ENCODE measurements at regions not wholly inside any gene's neighbourhood (a gene's known extent, or its start where the extent isn't known, plus 50 kb on each side); places are given as distances from the start of the nearest gene placed in this dataset.

DNA sequence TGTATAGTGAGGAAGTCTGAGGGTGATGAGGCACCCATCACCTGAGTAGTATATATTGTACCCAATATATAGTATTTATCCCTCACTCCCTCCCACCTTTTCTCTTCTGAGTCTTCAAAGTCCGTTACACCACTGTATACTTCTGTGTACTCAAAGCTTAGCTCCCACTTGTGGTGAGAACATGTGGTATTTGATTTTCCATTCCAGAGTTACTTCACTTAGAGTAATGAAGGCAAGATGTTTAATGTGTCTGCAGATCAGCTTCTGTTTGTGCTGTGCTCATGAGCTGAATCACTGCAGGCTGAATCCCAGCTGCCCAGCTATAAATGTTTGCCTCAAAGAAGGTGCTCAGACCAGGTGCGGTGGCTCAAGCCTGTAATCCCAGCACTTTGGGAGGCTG lies 139.3 kb upstream of the FOXA2 start:
- TF ChIP-seq CTCF (IDR thresholded peaks at IDR 0.05) (no peak), POLR2A (IDR thresholded peaks at IDR 0.05) (no peak)
- ATAC-seq, result no peak
- Histone ChIP-seq H3K27me3 (no peaks in the 10 kb centered on the region), H3K9me3 (no peaks in the 10 kb centered on the region), H3K4me1 (peaks cover 0 to 25% (median 7%) of the 10 kb centered on the region in 12 donors), H3K4me3 (no peak overlapping the region), H3K27ac (peak overlapping the region in 1 of 12 donors; percentile 53), H3K36me3 (no peaks in the 10 kb centered on the region)
- 82 to 88% (median 83%) methylated on average over 2 of the region's 2 CpGs for WGBS, 4 donors
- intact Hi-C loops (cut with DNase I), result loop anchor here in 4 of 10 donors (5.0 to 10.0 kb wide), 3 partner anchors 139 to 621 kb away; no protein-coding TSS in a partner anchor
- no peak for DNase-seq

DNA sequence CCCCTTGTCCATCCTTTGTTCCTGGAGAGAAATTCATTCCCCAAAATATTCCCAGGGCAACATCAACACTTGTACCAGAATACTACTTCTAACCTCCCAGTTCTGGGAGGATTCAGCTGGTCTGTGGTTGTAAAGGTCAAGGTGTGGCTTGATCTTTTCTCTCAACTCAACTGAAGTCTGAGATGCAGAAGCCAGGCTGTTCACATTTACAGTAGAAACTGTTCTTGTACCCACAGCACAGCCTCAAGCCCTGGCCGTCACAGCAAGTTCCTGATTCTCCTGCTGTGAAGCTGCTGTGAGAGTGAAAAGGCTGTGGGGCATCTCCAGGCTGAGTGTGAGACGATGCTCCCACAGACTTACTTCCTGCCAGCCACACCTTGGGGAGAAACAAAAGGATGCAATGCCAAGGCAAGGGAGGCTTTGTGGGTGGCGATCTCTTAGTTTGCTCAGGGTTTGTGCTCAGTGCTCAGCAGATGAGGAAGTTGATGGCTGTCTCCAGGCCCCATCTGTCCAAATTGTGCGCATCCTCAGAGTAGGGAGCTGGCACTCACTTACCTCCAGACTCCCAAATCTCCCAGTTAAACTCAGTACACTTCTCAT lies 143.9 kb upstream of the FOXA2 start:
- Histone ChIP-seq H3K27ac (no peak overlapping the region), H3K27me3 (no peaks in the 10 kb centered on the region), H3K4me1 (peaks cover 0 to 9% (median 0%) of the 10 kb centered on the region in 12 donors), H3K36me3 (no peaks in the 10 kb centered on the region), H3K4me3 (no peak overlapping the region), H3K9me3 (no peaks in the 10 kb centered on the region)
- 79 to 89% (median 84%) methylated on average over 4 of the region's 4 CpGs for WGBS, 4 donors
- DNase-seq, result no peak
- no peak for ATAC-seq
- intact Hi-C loops (cut with DNase I), result loop anchor here in 2 of 10 donors (10.0 kb wide), 2 partner anchors 137 to 617 kb away; no protein-coding TSS in a partner anchor
- TF ChIP-seq POLR2A (IDR thresholded peaks at IDR 0.05), result no peak
- no peak for TF ChIP-seq CTCF (IDR thresholded peaks at IDR 0.05)

- H3K4me1 ChIP-seq, result peaks cover 0 to 6% (median 0%) of the 10 kb centered on the region in 12 donors
- no peaks in the 10 kb centered on the region for H3K9me3 ChIP-seq
- DNase-seq (no peak), ATAC-seq (peak in 1 of 4 donors; percentile 38)
- H3K4me3 ChIP-seq, result no peak overlapping the region
- intact Hi-C loops (cut with DNase I), result loop anchor here in 2 of 10 donors (10.0 kb wide), 2 partner anchors 136 to 616 kb away; no protein-coding TSS in a partner anchor
- no peak overlapping the region for H3K27ac ChIP-seq
- no peak for TF ChIP-seq CTCF (IDR thresholded peaks at IDR 0.05)
- TF ChIP-seq POLR2A (IDR thresholded peaks at IDR 0.05), result no peak
- no peaks in the 10 kb centered on the region for H3K36me3 ChIP-seq
- no peaks in the 10 kb centered on the region for H3K27me3 ChIP-seq
Observed at GRCh38 chr20:22729180-22729579, 144.8 kb upstream of the FOXA2 start.

- peaks cover 0 to 2% (median 0%) of the 10 kb centered on the region in 12 donors for H3K9me3 ChIP-seq
- H3K4me3 ChIP-seq, result no peak overlapping the region
- WGBS, 4 donors, result 92 to 96% (median 93%) methylated on average over 8 of the region's 8 CpGs
- DNase-seq (no peak), ATAC-seq (peak in 1 of 4 donors; percentile 22)
- no peak for TF ChIP-seq POLR2A (IDR thresholded peaks at IDR 0.05)
- TF ChIP-seq CTCF (IDR thresholded peaks at IDR 0.05), result no peak
- H3K27me3 ChIP-seq, result no peaks in the 10 kb centered on the region
- H3K27ac ChIP-seq, result no peak overlapping the region
- no peaks in the 10 kb centered on the region for H3K36me3 ChIP-seq
- peaks cover 0 to under 1% (median 0%) of the 10 kb centered on the region in 12 donors for H3K4me1 ChIP-seq
- intact Hi-C loops (cut with DNase I), result loop anchor here in 2 of 10 donors (10.0 kb wide), 2 partner anchors 135 to 615 kb away; no protein-coding TSS in a partner anchor
Observed at GRCh38 chr20:22729616-22730236, 145.4 kb upstream of the FOXA2 start.

Measured in heart left ventricle (tissue), 16 donors.